ENCODE measurements at regions not wholly inside any gene's neighbourhood (a gene's known extent, or its start where the extent isn't known, plus 50 kb on each side); places are given as distances from the start of the nearest gene placed in this dataset.

GRCh38 chr7:15905251-15906040 is 219.0 kb upstream of the MEOX2 start:
- DNase-seq: no peak

GRCh38 chr7:15891151-15891881 is 204.8 kb upstream of the MEOX2 start:
- no peak for DNase-seq

GRCh38 chr7:15889507-15889906 is 203.0 kb upstream of the MEOX2 start:
- peak; percentile 2 to 60 for DNase-seq

GRCh38 chr7:15888090-15888489 is 201.6 kb upstream of the MEOX2 start:
- DNase-seq: no peak

- no peak for DNase-seq
Measured at GRCh38 chr7:15886626-15887025, 200.1 kb upstream of the MEOX2 start.

- no peak for DNase-seq
Measured at GRCh38 chr7:15885678-15886077, 199.2 kb upstream of the MEOX2 start.

GRCh38 chr7:15874774-15875173 is 188.3 kb upstream of the MEOX2 start:
- DNase-seq: no peak

GRCh38 chr7:15870347-15870746 is 183.9 kb upstream of the MEOX2 start:
- no peak for DNase-seq

- no peak for DNase-seq
Measured at GRCh38 chr7:15867441-15867840, 181.0 kb upstream of the MEOX2 start.

GRCh38 chr7:15866753-15867152 is 180.3 kb upstream of the MEOX2 start:
- no peak for DNase-seq

- DNase-seq: no peak
Measured at GRCh38 chr7:15864626-15864991, 178.1 kb upstream of the MEOX2 start.

- DNase-seq: no peak
Measured at GRCh38 chr7:15863951-15864625, 177.6 kb upstream of the MEOX2 start.

- no peak for DNase-seq
Measured at GRCh38 chr7:15862781-15863165, 176.3 kb upstream of the MEOX2 start.

- peak in 1 of 2 experiments; percentile 32 for DNase-seq
Measured at GRCh38 chr7:15862016-15862780, 175.7 kb upstream of the MEOX2 start.

- DNase-seq: no peak
Measured at GRCh38 chr7:15860264-15860949, 173.9 kb upstream of the MEOX2 start.

GRCh38 chr7:15857026-15857425 is 170.5 kb upstream of the MEOX2 start:
- no peak for DNase-seq

- no peak for DNase-seq
Measured at GRCh38 chr7:15856311-15856710, 169.8 kb upstream of the MEOX2 start.

- DNase-seq: no peak
Measured at GRCh38 chr7:15855525-15856109, 169.1 kb upstream of the MEOX2 start.

- DNase-seq: no peak
Measured at GRCh38 chr7:15854841-15855524, 168.5 kb upstream of the MEOX2 start.

GRCh38 chr7:15853832-15854470 is 167.5 kb upstream of the MEOX2 start:
- no peak for DNase-seq

- peak in 1 of 2 experiments; percentile 28 for DNase-seq
Measured at GRCh38 chr7:15851201-15851600, 164.7 kb upstream of the MEOX2 start.

All from NCI-H446 (cell line).